SK-N-SH (cell line): ENCODE measurements at regions not wholly inside any gene's neighbourhood (a gene's known extent, or its start where the extent isn't known, plus 50 kb on each side); places are given as distances from the start of the nearest gene placed in this dataset.

Source experiments
- CTCF ChIA-PET: fragments of 300-600, 350-600 bp; formaldehyde crosslinking; extraction: SDS; loops from one replicate; lab custom pipeline; 2021; lab: Yijun Ruan, JAX
- POLR2A ChIA-PET: fragments of 350-600 bp; sonication (Branson Sonifier 250); formaldehyde crosslinking; extraction: SDS; loops from one replicate; lab custom pipeline; 2020; ENCODE audit warnings: antibody characterized with exemption, inconsistent platforms; lab: Yijun Ruan, JAX
- DNase-seq: peaks from one replicate; pipeline ENCODE4 v3.0.0; 2012
- H2AFZ ChIP-seq: fragments of 200-600 bp; sonication (generic); 2 replicates; pipeline ENCODE4 v1.8.1; 2016; ENCODE audit warnings: antibody characterized with exemption, mild to moderate bottlenecking, low read depth
- H3F3A ChIP-seq: fragments of 200-600 bp; sonication (generic); replicated peaks from 2 replicates; pipeline ENCODE3; 2016; ENCODE audit warnings: antibody characterized with exemption, mild to moderate bottlenecking; ENCODE audit not compliant: insufficient read depth
- H3K27ac ChIP-seq, 2 experiments: fragments of 200-500 bp in 1 of 2; fragments of 200-600 bp in 1 of 2; sonication (Bioruptor generic) in 1 of 2; sonication (generic), shearing (Covaris generic) in 1 of 2; 2 replicates each; pipeline versions ENCODE4 v1.5.1 to v1.6.1; 2014 to 2016; ENCODE audit warnings: low read depth in 2 of 2, inconsistent platforms in 1 of 2, low read length in 1 of 2, mild to moderate bottlenecking in 1 of 2, mixed read lengths in 1 of 2
- H3K27me3 ChIP-seq: fragments of 200-600 bp; sonication (generic), shearing (Covaris generic); 2 replicates; pipeline ENCODE4 v1.6.1; 2016; ENCODE audit warnings: mixed run types; ENCODE audit not compliant: insufficient read depth
- H3K36me3 ChIP-seq, 2 experiments: fragments of 200-500 bp in 1 of 2; fragments of 200-600 bp in 1 of 2; sonication (Bioruptor generic) in 1 of 2; sonication (generic) in 1 of 2; replicated peaks in 1 of 2; 2 replicates each; pipeline versions ENCODE3 to v1.5.1; 2014 to 2016; ENCODE audit warnings: low read length in 1 of 2, mild to moderate bottlenecking in 1 of 2; ENCODE audit not compliant: insufficient read depth in 2 of 2, control insufficient read depth in 1 of 2
- H3K4me1 ChIP-seq, 2 experiments: fragments of 200-500 bp in 1 of 2; fragments of 200-600 bp in 1 of 2; sonication (Bioruptor generic) in 1 of 2; sonication (generic), shearing (Covaris generic) in 1 of 2; 2 replicates each; pipeline versions ENCODE4 v1.5.1 to v1.6.1; 2014 to 2016; ENCODE audit warnings: low read depth in 1 of 2, low read length in 1 of 2, mixed run types in 1 of 2; ENCODE audit not compliant: insufficient read depth in 2 of 2, control insufficient read depth in 1 of 2
- H3K4me2 ChIP-seq: fragments of 200-600 bp; sonication (generic), shearing (Covaris generic); 2 replicates; pipeline ENCODE4 v1.6.1; 2017; ENCODE audit warnings: mixed run types
- H3K4me3 ChIP-seq, 2 experiments: fragments of 200-500 bp in 1 of 2; fragments of 200-600 bp in 1 of 2; sonication (Bioruptor generic) in 1 of 2; sonication (generic), shearing (Covaris generic) in 1 of 2; 2 replicates each; pipeline versions ENCODE4 v1.5.1 to v1.8.1; 2014 to 2016; ENCODE audit warnings: low read depth in 2 of 2, inconsistent platforms in 1 of 2, low read length in 1 of 2, mild to moderate bottlenecking in 1 of 2, mixed read lengths in 1 of 2, moderate library complexity in 1 of 2
- H3K79me2 ChIP-seq: fragments of 200-600 bp; sonication (generic); 2 replicates; pipeline ENCODE4 v1.8.1; 2017; ENCODE audit warnings: mild to moderate bottlenecking; ENCODE audit not compliant: insufficient read depth
- H3K9ac ChIP-seq: fragments of 200-600 bp; sonication (generic); 2 replicates; pipeline ENCODE4 v1.6.1; 2017; ENCODE audit warnings: mixed run types
- H3K9me2 ChIP-seq: fragments of 200-600 bp; sonication (generic); 2 replicates; pipeline ENCODE4 v1.6.1; 2017; ENCODE audit warnings: mixed run types
- H3K9me3 ChIP-seq: fragments of 200-600 bp; sonication (generic); 2 replicates; pipeline ENCODE4 v1.6.1; 2017; ENCODE audit warnings: mixed run types, mild to moderate bottlenecking, moderate library complexity
- H4K20me1 ChIP-seq: fragments of 200-600 bp; sonication (generic); 2 replicates; pipeline ENCODE4 v1.6.1; 2017; ENCODE audit warnings: mild to moderate bottlenecking, mixed run types; ENCODE audit not compliant: insufficient read depth
- CHD2 ChIP-seq: fragments of 150-350 bp; IDR thresholded peaks from 2 replicates; pipeline ENCODE4 v1.6.1; 2018; ENCODE audit warnings: low read length; ENCODE audit not compliant: partially characterized antibody
- JUND ChIP-seq: IDR thresholded peaks from 2 replicates; pipeline ENCODE4 v1.4.0; 2012
- NFIC ChIP-seq: IDR thresholded peaks from 2 replicates; pipeline ENCODE4 v1.4.0; 2012; ENCODE audit warnings: borderline replicate concordance
- NRF1 ChIP-seq: IDR thresholded peaks from 2 replicates; pipeline ENCODE4 v1.6.1; 2012; ENCODE audit warnings: low read depth, mild to moderate bottlenecking, low read length
- RAD21 ChIP-seq: IDR thresholded peaks from 2 replicates; pipeline ENCODE4 v1.6.1; 2012; ENCODE audit warnings: mild to moderate bottlenecking, low read length
- RCOR1 ChIP-seq: fragments of 150-350 bp; IDR thresholded peaks from 2 replicates; pipeline ENCODE4 v1.6.1; 2017; ENCODE audit warnings: antibody characterized with exemption, low read length
- RFX5 ChIP-seq: IDR thresholded peaks from 2 replicates; pipeline ENCODE4 v1.6.1; 2012; ENCODE audit warnings: mild to moderate bottlenecking, improper control_type of control experiment, low read length
- SIN3A ChIP-seq: IDR thresholded peaks from 2 replicates; pipeline ENCODE4 v1.6.1; 2012; ENCODE audit warnings: low read depth, mild to moderate bottlenecking, low read length, moderate library complexity, borderline replicate concordance
- TEAD4 ChIP-seq: IDR thresholded peaks from 2 replicates; pipeline ENCODE4 v1.4.0; 2012; ENCODE audit warnings: mild to moderate bottlenecking, borderline replicate concordance; ENCODE audit not compliant: insufficient read depth
- USF1 ChIP-seq: IDR thresholded peaks from 2 replicates; pipeline ENCODE4 v1.4.0; 2012; ENCODE audit warnings: low read depth, borderline replicate concordance
- USF2 ChIP-seq: fragments of 150-350 bp; IDR thresholded peaks from 2 replicates; pipeline ENCODE4 v1.6.1; 2017; ENCODE audit warnings: antibody characterized with exemption, low read length, low read depth, borderline replicate concordance
- ZBTB33 ChIP-seq: IDR thresholded peaks from 2 replicates; pipeline ENCODE4 v1.4.0; 2012; ENCODE audit warnings: low read depth, borderline replicate concordance
- WGBS: methylation state at CpG from one replicate; pipeline ENCODE4 v1.1.6; 2017; ENCODE audit warnings: low lambda C conversion rate; 5-methylcytosine and 5-hydroxymethylcytosine counted together
- TF ChIP-seq, protein P1 (sequence below): fragments of 150-350 bp; IDR thresholded peaks from 2 replicates; pipeline ENCODE4 v1.6.1; 2016; ENCODE audit warnings: mild to moderate bottlenecking, low read depth, low read length

DNA sequence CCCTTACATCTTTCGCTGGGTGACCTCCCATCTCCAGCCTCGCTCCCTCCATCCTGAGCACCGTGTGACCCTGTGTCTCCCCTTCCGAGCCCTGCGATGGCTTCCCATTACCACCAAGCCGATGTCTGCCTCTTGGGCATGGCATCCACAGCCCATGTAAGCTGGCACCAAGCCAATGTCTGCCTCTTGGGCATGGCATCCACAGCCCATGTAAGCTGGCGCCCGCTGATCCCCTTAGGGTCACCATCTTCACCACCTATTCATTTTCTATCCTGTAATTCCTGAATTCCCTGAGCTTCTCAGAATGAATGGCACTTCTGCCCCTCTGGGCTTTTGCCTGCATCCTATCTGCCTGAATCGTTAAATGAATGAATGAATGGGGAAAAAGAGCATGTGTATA, 478.2 kb upstream of the CCL2 start (continued):
- TF ChIP-seq RFX5 (no peak), CHD2 (no peak), SIN3A (no peak), NFIC (no peak), USF1 (no peak), USF2 (no peak)

DNA sequence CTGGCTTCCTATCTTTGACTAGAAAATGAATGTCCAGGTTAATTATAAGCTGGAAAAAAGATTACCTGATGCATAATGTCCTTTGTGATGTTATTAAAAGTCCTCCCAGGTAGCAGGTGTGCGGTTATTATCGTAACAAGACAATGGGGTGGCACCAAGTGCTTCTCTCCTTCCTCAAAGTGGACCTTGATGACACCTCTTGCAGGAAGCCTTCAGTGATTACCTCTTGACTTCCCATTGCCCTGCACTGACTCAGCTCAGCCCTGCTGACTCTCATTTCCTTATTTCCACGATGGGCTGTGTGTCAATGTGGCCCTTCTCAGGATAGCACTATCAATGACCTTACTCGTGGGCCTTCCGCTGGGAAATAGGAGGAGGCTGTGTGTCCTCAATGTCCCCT, 477.4 kb upstream of the CCL2 start:
- H3K4me3 ChIP-seq, result no peak overlapping the region
- H3K4me1 ChIP-seq, result peaks cover 0 to 3% of the 10 kb centered on the region in 2 experiments; a peak in 1 of 4 replicates
- ChIA-PET POLR2A (no interaction called here), CTCF (interaction anchor here (0.6 to 10.6 kb wide), 16 partner anchors 8 to 1081 kb away, joined by 3 to 162 read pairs (median 4); no protein-coding TSS in a partner anchor)
- H3K4me2 ChIP-seq, result no peak overlapping the region
- no peaks in the 10 kb centered on the region for H3K9me2 ChIP-seq
- H3K27ac ChIP-seq, result no peak overlapping the region
- TF ChIP-seq RAD21, result no peak
- TF ChIP-seq NRF1, result no peak
- TF ChIP-seq, protein P1, sequence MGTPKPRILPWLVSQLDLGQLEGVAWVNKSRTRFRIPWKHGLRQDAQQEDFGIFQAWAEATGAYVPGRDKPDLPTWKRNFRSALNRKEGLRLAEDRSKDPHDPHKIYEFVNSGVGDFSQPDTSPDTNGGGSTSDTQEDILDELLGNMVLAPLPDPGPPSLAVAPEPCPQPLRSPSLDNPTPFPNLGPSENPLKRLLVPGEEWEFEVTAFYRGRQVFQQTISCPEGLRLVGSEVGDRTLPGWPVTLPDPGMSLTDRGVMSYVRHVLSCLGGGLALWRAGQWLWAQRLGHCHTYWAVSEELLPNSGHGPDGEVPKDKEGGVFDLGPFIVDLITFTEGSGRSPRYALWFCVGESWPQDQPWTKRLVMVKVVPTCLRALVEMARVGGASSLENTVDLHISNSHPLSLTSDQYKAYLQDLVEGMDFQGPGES, result no peak
- TF ChIP-seq TEAD4, result no peak
- no peak for TF ChIP-seq RCOR1
- TF ChIP-seq ZBTB33, result no peak
- no peak for TF ChIP-seq SIN3A
- TF ChIP-seq JUND, result no peak
- no peak for TF ChIP-seq CHD2
- no peak for TF ChIP-seq NFIC
- TF ChIP-seq USF2, result no peak
- H3K9me3 ChIP-seq, result no peaks in the 10 kb centered on the region
- H4K20me1 ChIP-seq, result no peaks in the 10 kb centered on the region
- H3K27me3 ChIP-seq, result no peaks in the 10 kb centered on the region
- no peak overlapping the region for H2AFZ ChIP-seq
- H3K36me3 ChIP-seq, result no peaks in the 10 kb centered on the region
- H3K79me2 ChIP-seq, result no peaks in the 10 kb centered on the region
- DNase-seq, result no peak
- 46% methylated on average over 5 of the region's 5 CpGs for WGBS
- no peak overlapping the region for H3K9ac ChIP-seq
- H3F3A ChIP-seq, result no peaks in the 10 kb centered on the region
